ENCODE measurements at regions not wholly inside any gene's neighbourhood (a gene's known extent, or its start where the extent isn't known, plus 50 kb on each side); places are given as distances from the start of the nearest gene placed in this dataset.
A peak's percentile ranks its signal among the peaks of the same experiment; 100 is the strongest.

GRCh38 chr4:28558895-28559294 lies 1698.3 kb downstream of the STIM2 start:
- TF ChIP-seq, protein P1, sequence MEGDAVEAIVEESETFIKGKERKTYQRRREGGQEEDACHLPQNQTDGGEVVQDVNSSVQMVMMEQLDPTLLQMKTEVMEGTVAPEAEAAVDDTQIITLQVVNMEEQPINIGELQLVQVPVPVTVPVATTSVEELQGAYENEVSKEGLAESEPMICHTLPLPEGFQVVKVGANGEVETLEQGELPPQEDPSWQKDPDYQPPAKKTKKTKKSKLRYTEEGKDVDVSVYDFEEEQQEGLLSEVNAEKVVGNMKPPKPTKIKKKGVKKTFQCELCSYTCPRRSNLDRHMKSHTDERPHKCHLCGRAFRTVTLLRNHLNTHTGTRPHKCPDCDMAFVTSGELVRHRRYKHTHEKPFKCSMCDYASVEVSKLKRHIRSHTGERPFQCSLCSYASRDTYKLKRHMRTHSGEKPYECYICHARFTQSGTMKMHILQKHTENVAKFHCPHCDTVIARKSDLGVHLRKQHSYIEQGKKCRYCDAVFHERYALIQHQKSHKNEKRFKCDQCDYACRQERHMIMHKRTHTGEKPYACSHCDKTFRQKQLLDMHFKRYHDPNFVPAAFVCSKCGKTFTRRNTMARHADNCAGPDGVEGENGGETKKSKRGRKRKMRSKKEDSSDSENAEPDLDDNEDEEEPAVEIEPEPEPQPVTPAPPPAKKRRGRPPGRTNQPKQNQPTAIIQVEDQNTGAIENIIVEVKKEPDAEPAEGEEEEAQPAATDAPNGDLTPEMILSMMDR (IDR thresholded peaks at IDR 0.05), result no peak

- TF ChIP-seq, protein P1 (IDR thresholded peaks at IDR 0.05), result no peak
Measured at GRCh38 chr4:28562913-28563312, 1702.3 kb downstream of the STIM2 start.

DNA sequence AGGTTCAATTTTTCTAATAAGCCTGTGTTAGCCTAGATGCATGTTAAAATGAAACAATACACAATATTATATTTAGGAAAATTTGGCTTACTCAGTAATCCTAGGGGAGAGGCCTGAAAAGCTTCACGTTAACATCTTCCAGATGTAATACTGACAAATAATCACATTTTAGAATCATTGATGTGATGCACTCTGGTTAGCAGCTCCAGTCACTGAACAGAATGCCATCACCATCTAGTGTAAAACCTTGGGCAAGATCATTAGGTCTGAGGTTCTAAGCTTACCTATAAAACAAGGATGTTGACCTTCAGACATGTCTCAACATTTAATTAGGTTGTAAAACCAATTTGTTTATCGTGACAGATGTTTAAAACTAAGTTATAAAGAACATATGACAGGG lies 1704.8 kb downstream of the STIM2 start:
- TF ChIP-seq, protein P1 (IDR thresholded peaks at IDR 0.05), result peak; percentile 38; the same call in 1 of the 2 replicates

- TF ChIP-seq, protein P1 (IDR thresholded peaks at IDR 0.05), result no peak
Measured at GRCh38 chr4:28600958-28601357, 1740.3 kb downstream of the STIM2 start.

DNA sequence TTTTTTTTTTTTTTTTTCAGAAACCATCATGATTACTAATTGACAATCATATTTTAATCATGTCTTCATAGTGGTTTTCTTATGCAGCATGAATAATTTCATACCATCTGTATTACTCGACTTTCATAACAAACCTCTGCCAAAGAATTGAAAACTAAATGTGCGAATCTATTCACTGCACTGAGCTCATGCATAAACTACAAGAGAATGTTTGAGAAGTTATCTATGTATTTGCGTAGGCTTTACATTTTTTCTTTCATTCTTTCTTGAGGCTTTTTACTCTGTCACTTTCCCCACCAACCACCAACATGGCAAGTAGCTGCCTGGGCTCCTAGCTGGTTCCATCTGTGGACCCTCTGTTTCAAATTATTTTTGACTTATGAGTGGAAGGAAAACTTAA lies 1761.0 kb downstream of the STIM2 start:
- TF ChIP-seq, protein P1 (IDR thresholded peaks at IDR 0.05), result no peak

- TF ChIP-seq, protein P1 (IDR thresholded peaks at IDR 0.05), result no peak
Measured at GRCh38 chr4:28636971-28637370, 1776.3 kb downstream of the STIM2 start.

DNA sequence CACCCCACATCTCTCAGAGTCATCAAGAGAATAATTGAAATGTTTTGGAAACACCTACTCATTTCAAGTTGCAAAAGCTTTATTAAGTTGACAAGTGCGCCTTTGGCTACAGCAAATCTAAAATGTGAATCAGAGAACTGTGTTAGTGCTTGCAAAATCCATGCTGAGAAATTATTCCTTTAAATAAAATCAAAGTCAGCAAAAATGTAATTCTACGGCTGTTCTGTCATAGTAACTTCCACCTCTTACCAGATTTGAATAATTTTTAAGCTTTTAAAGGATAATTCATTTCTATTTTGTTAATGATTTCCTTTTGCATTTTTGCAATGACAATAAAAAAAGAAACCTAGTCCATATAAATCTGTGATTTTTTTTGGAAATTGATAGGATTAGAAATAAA lies 1779.1 kb downstream of the STIM2 start:
- TF ChIP-seq, protein P1 (IDR thresholded peaks at IDR 0.05), result no peak

GRCh38 chr4:28654618-28655017 lies 1794.0 kb downstream of the STIM2 start:
- TF ChIP-seq, protein P1 (IDR thresholded peaks at IDR 0.05), result no peak
